ENCODE measurements at regions not wholly inside any gene's neighbourhood (a gene's known extent, or its start where the extent isn't known, plus 50 kb on each side); places are given as distances from the start of the nearest gene placed in this dataset.

GRCh38 chr12:90791445-90791844 lies 163.5 kb downstream of the CCER1 start:
- DNase-seq (ENCODE audit: low read depth) = no peak
- TF ChIP-seq, protein P1, sequence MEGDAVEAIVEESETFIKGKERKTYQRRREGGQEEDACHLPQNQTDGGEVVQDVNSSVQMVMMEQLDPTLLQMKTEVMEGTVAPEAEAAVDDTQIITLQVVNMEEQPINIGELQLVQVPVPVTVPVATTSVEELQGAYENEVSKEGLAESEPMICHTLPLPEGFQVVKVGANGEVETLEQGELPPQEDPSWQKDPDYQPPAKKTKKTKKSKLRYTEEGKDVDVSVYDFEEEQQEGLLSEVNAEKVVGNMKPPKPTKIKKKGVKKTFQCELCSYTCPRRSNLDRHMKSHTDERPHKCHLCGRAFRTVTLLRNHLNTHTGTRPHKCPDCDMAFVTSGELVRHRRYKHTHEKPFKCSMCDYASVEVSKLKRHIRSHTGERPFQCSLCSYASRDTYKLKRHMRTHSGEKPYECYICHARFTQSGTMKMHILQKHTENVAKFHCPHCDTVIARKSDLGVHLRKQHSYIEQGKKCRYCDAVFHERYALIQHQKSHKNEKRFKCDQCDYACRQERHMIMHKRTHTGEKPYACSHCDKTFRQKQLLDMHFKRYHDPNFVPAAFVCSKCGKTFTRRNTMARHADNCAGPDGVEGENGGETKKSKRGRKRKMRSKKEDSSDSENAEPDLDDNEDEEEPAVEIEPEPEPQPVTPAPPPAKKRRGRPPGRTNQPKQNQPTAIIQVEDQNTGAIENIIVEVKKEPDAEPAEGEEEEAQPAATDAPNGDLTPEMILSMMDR (conservative IDR thresholded peaks at IDR 0.05; ENCODE audit: low read depth, low read length) = no peak
- no peak overlapping the region for H3K4me3 ChIP-seq (ENCODE audit: low read depth, low read length)

GRCh38 chr12:90790747-90791146 lies 164.2 kb downstream of the CCER1 start:
- DNase-seq (ENCODE audit: low read depth) = no peak
- TF ChIP-seq, protein P1 (conservative IDR thresholded peaks at IDR 0.05; ENCODE audit: low read depth, low read length) = no peak

GRCh38 chr12:90773491-90773890 lies 181.5 kb downstream of the CCER1 start:
- no peak overlapping the region for H3K4me3 ChIP-seq (ENCODE audit: low read depth, low read length)
- TF ChIP-seq, protein P1 (conservative IDR thresholded peaks at IDR 0.05; ENCODE audit: low read depth, low read length) = no peak
- DNase-seq (ENCODE audit: low read depth) = no peak

More at GRCh38 chr12:90790747-90791146, 164.2 kb downstream of the CCER1 start:
- H3K4me3 ChIP-seq (ENCODE audit: low read depth, low read length) = no peak overlapping the region

- no peak for DNase-seq (ENCODE audit: low read depth)
- H3K4me3 ChIP-seq (ENCODE audit: low read depth, low read length) = no peak overlapping the region
- TF ChIP-seq, protein P1 (conservative IDR thresholded peaks at IDR 0.05; ENCODE audit: low read depth, low read length) = no peak
These were observed 184.1 kb downstream of the CCER1 start for GRCh38 chr12:90770861-90771260.

GRCh38 chr12:90757957-90758356 lies 197.0 kb downstream of the CCER1 start:
- DNase-seq (ENCODE audit: low read depth) = no peak
- TF ChIP-seq, protein P1 (conservative IDR thresholded peaks at IDR 0.05; ENCODE audit: low read depth, low read length) = no peak
- no peak overlapping the region for H3K4me3 ChIP-seq (ENCODE audit: low read depth, low read length)

- no peak for DNase-seq (ENCODE audit: low read depth)
- TF ChIP-seq, protein P1 (conservative IDR thresholded peaks at IDR 0.05; ENCODE audit: low read depth, low read length) = no peak
- H3K4me3 ChIP-seq (ENCODE audit: low read depth, low read length) = no peak overlapping the region
These were observed 209.8 kb downstream of the CCER1 start for GRCh38 chr12:90745211-90745610.

DNA sequence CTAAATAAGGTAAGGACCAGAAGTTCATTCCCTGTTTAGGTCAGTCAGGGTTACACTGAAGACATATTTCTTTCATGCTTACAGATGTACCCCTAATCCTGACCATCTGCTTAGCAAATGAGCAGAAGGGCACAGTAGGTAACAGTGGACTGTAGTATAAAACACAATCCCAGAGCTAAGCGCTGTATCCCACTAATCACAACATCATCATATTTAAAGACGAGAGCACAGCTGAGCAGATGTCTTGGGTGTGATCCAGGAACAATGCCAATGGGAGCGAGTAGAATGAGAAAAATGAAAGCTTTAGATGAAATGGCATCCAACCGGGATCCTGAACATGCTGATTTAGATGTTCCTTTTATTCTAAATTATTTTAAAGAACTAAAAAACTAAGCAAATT lies 213.4 kb downstream of the CCER1 start:
- TF ChIP-seq, protein P1 (conservative IDR thresholded peaks at IDR 0.05; ENCODE audit: low read depth, low read length) = no peak
- no peak overlapping the region for H3K4me3 ChIP-seq (ENCODE audit: low read depth, low read length)
- DNase-seq (ENCODE audit: low read depth) = no peak

Data from epithelial cell of proximal tubule (primary cell).